HCT116 (cell line): ENCODE measurements at regions not wholly inside any gene's neighbourhood (a gene's known extent, or its start where the extent isn't known, plus 50 kb on each side); places are given as distances from the start of the nearest gene placed in this dataset.

Experiments
- ATAC-seq: fragments of 200-7000 bp; cut with Tn5 transposase; 2 replicates; pipeline ENCODE4 v1.9.1; 2020; ENCODE audit warnings: mild to moderate bottlenecking, moderate library complexity
- BruUV-seq: library from RNA; stranded (reverse); fragments of 400-500 nt; replicated peaks from 2 replicates; lab custom pipeline; 2021; lab: Mats Ljungman, UMichigan
- CTCF ChIA-PET: fragments of 300-600 bp; sonication (Branson Sonifier 250); formaldehyde crosslinking; loops from one replicate; lab custom pipeline; 2021; ENCODE audit warnings: antibody characterized with exemption; lab: Charles Lee
- POLR2A ChIA-PET: fragments of 300-600, 350-600 bp; sonication (Branson Sonifier 250); formaldehyde crosslinking; loops from one replicate; lab custom pipeline; 2021; ENCODE audit warnings: antibody characterized with exemption; lab: Charles Lee
- RAD21 ChIA-PET, 2 experiments: fragments of 300-600 bp; sonication (Branson Sonifier 250); formaldehyde crosslinking; loops; one replicate each; lab custom pipeline; 2023; ENCODE audit warnings: low total read pairs in 2 of 2; ENCODE audit not compliant: uncharacterized antibody in 2 of 2, unreplicated experiment in 2 of 2, low non-redundant PET in 1 of 2; lab: Charles Lee
- DNase-seq: peaks from one replicate; pipeline ENCODE4 v3.0.0-alpha.2; 2010; ENCODE audit warnings: low read depth, low spot score
- H2AFZ ChIP-seq: fragments of 200-600 bp; shearing (Covaris generic), sonication (generic); 2 replicates; pipeline ENCODE4 v1.6.1; 2017; ENCODE audit warnings: low read depth, mixed run types, mixed read lengths, antibody characterized with exemption, low read length; ENCODE audit not compliant: poor library complexity, severe bottlenecking
- H3K27ac ChIP-seq: 2 replicates; pipeline ENCODE4 v1.5.1; 2012; ENCODE audit warnings: low read depth, low read length
- H3K27me3 ChIP-seq: fragments of 200-600 bp; sonication (generic); 2 replicates; pipeline ENCODE4 v1.6.1; 2016; ENCODE audit warnings: mixed run types, low read length, mixed read lengths; ENCODE audit not compliant: insufficient read depth
- H3K36me3 ChIP-seq, 2 experiments: fragments of 200-500 bp in 1 of 2; fragments of 200-600 bp in 1 of 2; sonication (Bioruptor generic) in 1 of 2; sonication (generic) in 1 of 2; 2 replicates each; pipeline versions ENCODE4 v1.5.1 to v1.6.1; 2014 to 2016; ENCODE audit warnings: low read length in 2 of 2, inconsistent platforms in 1 of 2, mixed read lengths in 1 of 2, mixed run types in 1 of 2; ENCODE audit not compliant: insufficient read depth in 2 of 2, control insufficient read depth in 1 of 2
- H3K4me1 ChIP-seq, 2 experiments: fragments of 200-600 bp in 1 of 2; sonication (generic) in 1 of 2; 2 replicates each; pipeline versions ENCODE4 v1.5.1 to v1.6.1; 2012 to 2017; ENCODE audit warnings: low read length in 2 of 2, inconsistent platforms in 1 of 2, mild to moderate bottlenecking in 1 of 2, mixed read lengths in 1 of 2, mixed run types in 1 of 2, moderate library complexity in 1 of 2; ENCODE audit not compliant: insufficient read depth in 2 of 2, control insufficient read depth in 1 of 2
- H3K4me2 ChIP-seq: fragments of 200-600 bp; sonication (generic); 2 replicates; pipeline ENCODE4 v1.6.1; 2017; ENCODE audit warnings: mixed run types, low read length, mixed read lengths
- H3K4me3 ChIP-seq, 2 experiments: fragments of 200-600 bp in 1 of 2; sonication (generic) in 1 of 2; replicated peaks in 1 of 2; 2 replicates each; pipeline ENCODE4 v1.5.1; 2011 to 2016; ENCODE audit warnings: low read length in 2 of 2, control low read depth in 1 of 2, low read depth in 1 of 2, mild to moderate bottlenecking in 1 of 2, mixed read lengths in 1 of 2, mixed run types in 1 of 2
- H3K79me2 ChIP-seq: fragments of 200-600 bp; sonication (generic); 2 replicates; pipeline ENCODE4 v1.6.1; 2017; ENCODE audit warnings: mild to moderate bottlenecking, mixed run types, low read length, moderate library complexity, mixed read lengths; ENCODE audit not compliant: insufficient read depth
- H3K9ac ChIP-seq: fragments of 200-600 bp; sonication (generic); 2 replicates; pipeline ENCODE4 v1.6.1; 2016; ENCODE audit warnings: low read length, mixed read lengths
- H3K9me2 ChIP-seq: fragments of 200-600 bp; sonication (generic), shearing (Covaris generic); 2 replicates; pipeline ENCODE4 v1.6.1; 2017; ENCODE audit warnings: mixed run types, mild to moderate bottlenecking, moderate library complexity; ENCODE audit not compliant: insufficient read depth
- H3K9me3 ChIP-seq, 2 experiments: fragments of 200-500 bp in 1 of 2; fragments of 200-600 bp in 1 of 2; sonication (Bioruptor generic) in 1 of 2; sonication (generic) in 1 of 2; 2 replicates each; pipeline ENCODE4 v1.6.1; 2014 to 2017; ENCODE audit warnings: low read length in 2 of 2, mixed read lengths in 2 of 2, inconsistent platforms in 1 of 2, low read depth in 1 of 2, mild to moderate bottlenecking in 1 of 2, mixed run types in 1 of 2, moderate library complexity in 1 of 2; ENCODE audit not compliant: control insufficient read depth in 1 of 2, insufficient read depth in 1 of 2
- H4K20me1 ChIP-seq: fragments of 200-600 bp; sonication (generic), shearing (Covaris generic); 2 replicates; pipeline ENCODE4 v1.6.1; 2017; ENCODE audit warnings: mixed run types, mild to moderate bottlenecking, moderate library complexity; ENCODE audit not compliant: insufficient read depth
- CBX3 ChIP-seq: IDR thresholded peaks from 2 replicates; pipeline ENCODE4 v1.6.1; 2012; ENCODE audit warnings: low read depth
- CEBPB ChIP-seq: IDR thresholded peaks from 2 replicates; pipeline ENCODE4 v1.6.1; 2012; ENCODE audit warnings: low read depth
- CTCF ChIP-seq, 3 experiments: fragments of 200-600 bp in 1 of 3; sonication (generic) in 1 of 3; IDR thresholded peaks in 2 of 3; conservative IDR thresholded peaks in 1 of 3; 2 replicates each; pipeline ENCODE4 v1.5.1; 2012 to 2017; ENCODE audit warnings: low read depth in 2 of 3, low read length in 2 of 3, antibody characterized with exemption in 1 of 3, borderline replicate concordance in 1 of 3, control low read depth in 1 of 3, mild to moderate bottlenecking in 1 of 3, mixed read lengths in 1 of 3, mixed run types in 1 of 3, moderate library complexity in 1 of 3; ENCODE audit not compliant: insufficient read depth in 1 of 3
- EGR1 ChIP-seq: IDR thresholded peaks from 2 replicates; pipeline ENCODE4 v1.6.1; 2012; ENCODE audit warnings: low read depth
- ELF1 ChIP-seq: IDR thresholded peaks from 2 replicates; pipeline ENCODE4 v1.6.1; 2012; ENCODE audit warnings: low read depth, borderline replicate concordance
- EZH2phosphoT487 ChIP-seq: fragments of 200-600 bp; IDR thresholded peaks from 2 replicates; pipeline ENCODE4 v1.6.1; 2018; ENCODE audit warnings: antibody characterized with exemption, borderline replicate concordance
- FOSL1 ChIP-seq: IDR thresholded peaks from 2 replicates; pipeline ENCODE4 v1.6.1; 2012; ENCODE audit warnings: low read depth
- JUND ChIP-seq: IDR thresholded peaks from 2 replicates; pipeline ENCODE4 v1.6.1; 2012
- RAD21 ChIP-seq: IDR thresholded peaks from 2 replicates; pipeline ENCODE4 v1.6.1; 2012; ENCODE audit warnings: low read depth, mild to moderate bottlenecking
- SIN3A ChIP-seq: IDR thresholded peaks from 2 replicates; pipeline ENCODE4 v1.6.1; 2012; ENCODE audit warnings: low read depth
- SRF ChIP-seq: IDR thresholded peaks from 2 replicates; pipeline ENCODE4 v1.6.1; 2012; ENCODE audit warnings: low read depth
- TCF7L2 ChIP-seq: IDR thresholded peaks from 2 replicates; pipeline ENCODE4 v1.7.0; 2011; ENCODE audit warnings: borderline replicate concordance, inconsistent platforms; ENCODE audit not compliant: insufficient read depth, insufficient read length; ENCODE audit errors: extremely low read depth
- intact Hi-C: fragments of 100-400 bp; cut with micrococcal nuclease; formaldehyde crosslinking; loops from 2 replicates; pipeline ENCODE4 v1.10.0; 2022

GRCh38 chr14:96987086-96987474, 189.9 kb downstream of the VRK1 start:
- H3K4me3 ChIP-seq = no peak overlapping the region
- intact Hi-C loops = no loop called here
- H3K36me3 ChIP-seq = no peaks in the 10 kb centered on the region
- ChIA-PET CTCF (no interaction called here), RAD21 (no interaction called here), POLR2A (no interaction called here)
- H3K4me2 ChIP-seq = no peak overlapping the region
- no peaks in the 10 kb centered on the region for H3K9me2 ChIP-seq
- H3K27ac ChIP-seq = no peak overlapping the region
- ATAC-seq = no peak
- H2AFZ ChIP-seq = no peak overlapping the region
- H3K27me3 ChIP-seq = no peaks in the 10 kb centered on the region
- TF ChIP-seq CTCF (IDR thresholded peaks at IDR 0.05 in 2 of 3, conservative IDR thresholded peaks at IDR 0.05 in 1 of 3; ENCODE audit: borderline replicate concordance in 1 of 3, insufficient read depth in 1 of 3, low read depth in 2 of 3, low read length in 2 of 3) (no peak), TCF7L2 (no peak), EGR1 (no peak), SRF (no peak), FOSL1 (no peak), RAD21 (no peak), JUND (no peak), SIN3A (no peak), CBX3 (no peak), ELF1 (no peak)
- no peaks in the 10 kb centered on the region for H4K20me1 ChIP-seq
- H3K4me1 ChIP-seq = no peaks in the 10 kb centered on the region
- H3K79me2 ChIP-seq = no peaks in the 10 kb centered on the region
- BruUV-seq = no TSS peak
- H3K9ac ChIP-seq = no peak overlapping the region
- no peak for DNase-seq
- no peaks in the 10 kb centered on the region for H3K9me3 ChIP-seq

- H4K20me1 ChIP-seq = no peaks in the 10 kb centered on the region
- BruUV-seq = no TSS peak
- POLR2A ChIA-PET = no interaction called here
- no peaks in the 10 kb centered on the region for H3K4me1 ChIP-seq
- ATAC-seq (no peak), DNase-seq (no peak)
- no peaks in the 10 kb centered on the region for H3K9me2 ChIP-seq
- RAD21 ChIA-PET = no interaction called here
- no peak overlapping the region for H3K27ac ChIP-seq
- no peaks in the 10 kb centered on the region for H3K27me3 ChIP-seq
- no peak overlapping the region for H3K4me2 ChIP-seq
- intact Hi-C loops = no loop called here
- no peaks in the 10 kb centered on the region for H3K9me3 ChIP-seq
- no peaks in the 10 kb centered on the region for H3K36me3 ChIP-seq
- H2AFZ ChIP-seq = no peak overlapping the region
- H3K79me2 ChIP-seq = no peaks in the 10 kb centered on the region
- no peak overlapping the region for H3K9ac ChIP-seq
- TF ChIP-seq SRF (no peak), EGR1 (no peak), FOSL1 (no peak), SIN3A (no peak), ELF1 (no peak), CBX3 (no peak), CEBPB (no peak), EZH2phosphoT487 (no peak)
- CTCF ChIA-PET = no interaction called here
- H3K4me3 ChIP-seq = no peak overlapping the region
These were observed 190.6 kb downstream of the VRK1 start for GRCh38 chr14:96987771-96988170.
